ENCODE measurements at regions not wholly inside any gene's neighbourhood (a gene's known extent, or its start where the extent isn't known, plus 50 kb on each side); places are given as distances from the start of the nearest gene placed in this dataset.

GRCh38 chr5:60335913-60336312, 364.1 kb downstream of the DEPDC1B start:
- Mint-ChIP-seq H3K4me1 (no peaks in the 10 kb centered on the region), H3K36me3 (ENCODE audit: low read depth) (no peaks in the 10 kb centered on the region), H3K9me3 (peaks cover 2% of the 10 kb centered on the region), H3K4me3 (no peak overlapping the region), H3K27me3 (no peaks in the 10 kb centered on the region), H3K27ac (no peak overlapping the region)
- ChIA-PET POLR2A (no interaction called here), CTCF (no interaction called here)
- DNase-seq, result no peak

- no peak for DNase-seq
- Mint-ChIP-seq H3K9me3 (peaks cover 4% of the 10 kb centered on the region), H3K4me3 (no peak overlapping the region), H3K36me3 (ENCODE audit: low read depth) (no peaks in the 10 kb centered on the region), H3K27ac (no peak overlapping the region), H3K27me3 (no peaks in the 10 kb centered on the region), H3K4me1 (no peaks in the 10 kb centered on the region)
- CTCF ChIA-PET, result no interaction called here
- POLR2A ChIA-PET, result no interaction called here
Observed at GRCh38 chr5:60334281-60334713, 365.7 kb downstream of the DEPDC1B start.

DNA sequence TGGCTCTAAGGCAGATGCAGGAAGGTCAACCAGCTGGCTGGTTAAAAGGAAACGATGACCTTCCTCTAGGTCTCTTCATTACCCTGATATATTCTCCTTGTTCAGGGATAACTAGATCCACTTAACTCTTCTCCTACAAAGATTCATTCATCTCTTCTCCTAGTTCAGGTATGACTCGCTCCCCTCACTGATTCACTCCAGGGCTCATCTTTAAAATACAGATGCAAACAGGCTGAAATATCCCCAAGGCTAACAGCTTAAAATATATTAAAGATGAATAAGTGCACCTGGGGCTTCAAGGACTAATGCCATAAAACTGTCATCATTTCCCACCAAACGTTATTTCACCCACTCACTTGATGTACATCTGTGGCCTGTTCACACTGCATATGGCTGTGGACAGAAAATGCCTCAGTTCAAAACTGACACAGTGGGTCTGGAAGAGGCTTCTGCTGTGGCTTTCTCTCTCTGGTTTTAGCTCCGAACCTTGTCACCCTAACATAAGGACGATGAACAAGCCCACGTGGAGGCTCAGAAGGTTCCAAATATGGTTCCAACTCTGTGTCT, 366.9 kb downstream of the DEPDC1B start:
- no peak overlapping the region for H3K27ac Mint-ChIP-seq
- ChIA-PET POLR2A (no interaction called here), CTCF (no interaction called here)
- no peak for DNase-seq
- peaks cover 4% of the 10 kb centered on the region for H3K9me3 Mint-ChIP-seq
- H3K4me3 Mint-ChIP-seq, result no peak overlapping the region
- H3K36me3 Mint-ChIP-seq (ENCODE audit: low read depth), result no peaks in the 10 kb centered on the region
- H3K27me3 Mint-ChIP-seq, result no peaks in the 10 kb centered on the region
- H3K4me1 Mint-ChIP-seq, result no peaks in the 10 kb centered on the region

DNA sequence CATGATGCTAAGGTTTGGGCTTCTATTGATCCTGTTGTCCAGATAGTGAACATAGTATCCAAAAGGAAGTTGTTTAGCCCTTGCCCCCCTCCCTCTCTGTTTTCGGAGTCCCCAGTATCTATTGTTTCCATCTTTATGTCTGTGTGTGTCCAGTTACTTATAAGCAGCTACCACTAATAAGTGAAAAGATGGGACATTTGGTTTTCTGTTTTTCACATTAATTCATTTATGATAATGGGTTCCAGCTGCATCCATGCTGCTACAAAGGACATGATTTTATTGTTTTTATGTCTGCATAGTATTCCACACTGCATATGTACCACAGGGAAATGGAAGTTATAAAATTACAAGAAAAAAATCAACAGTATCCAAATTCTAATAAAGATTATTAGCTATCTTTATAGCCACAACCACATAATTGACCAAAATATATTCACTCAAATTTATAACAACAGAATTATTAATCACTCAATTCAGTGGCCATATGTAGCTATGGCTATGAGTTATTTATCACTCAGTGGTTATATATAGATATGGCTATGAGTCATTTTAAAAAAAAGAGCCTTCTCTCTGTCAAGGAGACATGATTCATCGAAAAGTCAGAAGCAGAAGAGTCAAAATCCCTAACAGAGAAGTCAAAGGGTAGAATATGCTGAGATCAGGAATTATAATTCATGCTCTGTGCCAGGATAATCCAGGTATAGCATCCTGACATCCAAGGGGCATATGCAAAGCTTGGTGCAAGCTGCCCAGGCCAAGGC, 367.5 kb downstream of the DEPDC1B start:
- DNase-seq, result no peak
- Mint-ChIP-seq H3K9me3 (peaks cover 4% of the 10 kb centered on the region), H3K27ac (no peak overlapping the region), H3K27me3 (no peaks in the 10 kb centered on the region), H3K4me3 (no peak overlapping the region), H3K36me3 (ENCODE audit: low read depth) (no peaks in the 10 kb centered on the region), H3K4me1 (no peaks in the 10 kb centered on the region)
- CTCF ChIA-PET, result no interaction called here
- POLR2A ChIA-PET, result no interaction called here

DNA sequence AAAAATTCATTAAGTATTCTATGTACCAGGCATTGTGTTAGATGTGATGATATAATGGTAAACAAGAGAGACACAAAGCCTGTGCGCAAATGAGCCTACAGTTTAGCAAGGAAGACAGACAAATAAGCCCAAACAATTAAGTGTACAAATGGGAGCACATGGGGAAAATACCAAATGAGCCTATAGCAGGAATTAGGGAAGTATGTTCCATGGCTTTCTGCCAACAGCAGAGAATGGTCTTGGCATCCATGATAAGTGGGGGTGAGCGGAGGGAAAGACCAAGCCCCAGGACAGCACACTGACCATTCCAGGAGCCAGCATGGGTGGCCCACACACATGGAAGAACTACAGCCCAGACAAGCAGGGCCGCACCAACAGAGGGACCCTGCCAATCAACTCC, 369.7 kb downstream of the DEPDC1B start:
- no peaks in the 10 kb centered on the region for H3K4me1 Mint-ChIP-seq
- no peak overlapping the region for H3K4me3 Mint-ChIP-seq
- no peaks in the 10 kb centered on the region for H3K36me3 Mint-ChIP-seq (ENCODE audit: low read depth)
- ChIA-PET POLR2A (no interaction called here), CTCF (no interaction called here)
- H3K9me3 Mint-ChIP-seq, result peaks cover 2% of the 10 kb centered on the region
- H3K27me3 Mint-ChIP-seq, result no peaks in the 10 kb centered on the region
- H3K27ac Mint-ChIP-seq, result no peak overlapping the region
- no peak for DNase-seq

DNA sequence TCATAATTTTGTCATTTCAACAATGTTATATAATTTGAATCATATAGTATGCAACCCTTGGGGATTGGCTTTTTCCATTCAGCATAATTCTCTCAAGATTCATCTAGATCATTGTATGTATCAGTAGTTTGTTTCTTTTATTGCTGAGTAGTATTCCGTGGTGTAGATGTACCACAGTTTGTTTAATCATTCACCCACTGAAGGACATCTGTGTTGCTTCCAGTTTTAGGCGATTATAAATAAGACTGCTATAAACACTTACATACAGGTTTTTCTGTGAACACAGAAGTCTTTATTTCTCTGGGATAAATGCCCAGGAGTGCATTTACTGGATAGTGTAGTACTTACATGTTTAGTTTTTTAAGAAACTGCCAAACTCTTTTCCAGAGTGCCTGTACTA, 374.1 kb downstream of the DEPDC1B start:
- Mint-ChIP-seq H3K27me3 (no peaks in the 10 kb centered on the region), H3K9me3 (peaks cover 15% of the 10 kb centered on the region), H3K4me3 (no peak overlapping the region), H3K4me1 (no peaks in the 10 kb centered on the region), H3K36me3 (ENCODE audit: low read depth) (no peaks in the 10 kb centered on the region), H3K27ac (no peak overlapping the region)
- no peak for DNase-seq
- ChIA-PET CTCF (no interaction called here), POLR2A (no interaction called here)

DNA sequence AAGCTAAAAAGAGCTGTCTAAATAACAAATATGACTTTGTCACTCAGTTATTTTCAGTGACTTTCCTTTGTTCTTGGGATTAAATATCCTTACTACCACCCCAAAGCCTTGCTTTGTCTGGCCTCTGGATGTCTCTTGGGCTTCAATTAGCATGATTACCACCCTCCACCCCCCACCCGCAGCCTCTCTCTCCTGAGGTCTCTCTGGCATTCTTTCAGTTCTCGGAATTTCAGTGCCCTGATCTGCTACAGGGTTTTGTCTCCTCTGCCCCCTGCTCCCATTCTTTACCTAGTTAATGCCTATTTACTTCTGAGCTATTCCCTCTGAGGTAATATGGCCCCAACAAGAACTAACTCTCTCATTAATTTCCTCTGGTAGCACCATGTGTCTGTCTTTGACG, 376.4 kb downstream of the DEPDC1B start:
- H3K27me3 Mint-ChIP-seq, result no peaks in the 10 kb centered on the region
- no peaks in the 10 kb centered on the region for H3K36me3 Mint-ChIP-seq (ENCODE audit: low read depth)
- DNase-seq, result no peak
- H3K4me3 Mint-ChIP-seq, result no peak overlapping the region
- no peak overlapping the region for H3K27ac Mint-ChIP-seq
- CTCF ChIA-PET, result no interaction called here
- POLR2A ChIA-PET, result no interaction called here
- H3K4me1 Mint-ChIP-seq, result no peaks in the 10 kb centered on the region
- H3K9me3 Mint-ChIP-seq, result peaks cover 14% of the 10 kb centered on the region

DNA sequence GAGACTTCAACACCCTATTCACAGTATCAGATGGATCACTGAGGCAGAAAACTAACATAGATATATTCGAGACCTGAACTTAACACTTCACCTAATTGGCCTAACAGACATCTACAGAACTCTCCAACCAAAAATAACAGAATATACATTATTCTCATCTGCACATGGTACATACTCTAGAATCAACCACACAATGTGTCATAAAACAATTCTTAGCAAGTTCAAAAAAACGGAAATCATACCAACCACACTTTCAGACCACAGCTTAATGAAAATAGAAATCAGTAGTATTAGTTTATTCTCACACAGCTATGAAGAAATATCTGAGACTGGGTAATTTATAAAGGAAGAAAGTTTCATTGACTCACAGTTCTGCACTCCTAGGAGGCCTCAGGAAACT, 387.9 kb downstream of the DEPDC1B start:
- Mint-ChIP-seq H3K36me3 (ENCODE audit: low read depth) (no peaks in the 10 kb centered on the region), H3K4me3 (no peak overlapping the region), H3K27ac (no peak overlapping the region), H3K4me1 (no peaks in the 10 kb centered on the region), H3K9me3 (peaks cover 7% of the 10 kb centered on the region), H3K27me3 (no peaks in the 10 kb centered on the region)
- CTCF ChIA-PET, result no interaction called here
- POLR2A ChIA-PET, result no interaction called here
- no peak for DNase-seq

DNA sequence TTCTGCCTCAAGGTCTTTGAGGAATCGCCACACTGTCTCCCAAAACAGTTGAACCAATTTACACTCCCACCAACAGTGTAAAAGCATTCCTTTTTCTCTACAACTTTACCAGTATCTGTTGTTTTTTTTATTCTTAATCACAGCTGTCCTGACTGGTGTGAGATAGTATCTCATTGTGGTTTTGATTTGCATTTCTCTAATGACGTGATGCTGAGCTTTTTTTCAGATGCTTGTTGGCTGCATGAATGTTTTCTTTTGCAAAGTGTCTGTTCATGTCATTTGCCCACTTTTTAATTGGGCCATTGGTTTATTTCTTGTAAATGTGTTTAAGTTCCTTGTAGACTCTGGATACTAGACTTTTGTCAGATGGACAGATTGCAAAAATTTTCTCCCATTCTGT, 400.0 kb downstream of the DEPDC1B start:
- DNase-seq, result no peak
- POLR2A ChIA-PET, result no interaction called here
- Mint-ChIP-seq H3K27ac (no peak overlapping the region), H3K27me3 (no peaks in the 10 kb centered on the region), H3K4me1 (no peaks in the 10 kb centered on the region), H3K36me3 (ENCODE audit: low read depth) (no peaks in the 10 kb centered on the region), H3K4me3 (no peak overlapping the region), H3K9me3 (peaks cover 4% of the 10 kb centered on the region)
- CTCF ChIA-PET, result no interaction called here

GRCh38 chr5:60297658-60298057, 402.3 kb downstream of the DEPDC1B start:
- H3K36me3 Mint-ChIP-seq (ENCODE audit: low read depth), result no peaks in the 10 kb centered on the region
- H3K4me3 Mint-ChIP-seq, result no peak overlapping the region
- H3K27me3 Mint-ChIP-seq, result no peaks in the 10 kb centered on the region

DNA sequence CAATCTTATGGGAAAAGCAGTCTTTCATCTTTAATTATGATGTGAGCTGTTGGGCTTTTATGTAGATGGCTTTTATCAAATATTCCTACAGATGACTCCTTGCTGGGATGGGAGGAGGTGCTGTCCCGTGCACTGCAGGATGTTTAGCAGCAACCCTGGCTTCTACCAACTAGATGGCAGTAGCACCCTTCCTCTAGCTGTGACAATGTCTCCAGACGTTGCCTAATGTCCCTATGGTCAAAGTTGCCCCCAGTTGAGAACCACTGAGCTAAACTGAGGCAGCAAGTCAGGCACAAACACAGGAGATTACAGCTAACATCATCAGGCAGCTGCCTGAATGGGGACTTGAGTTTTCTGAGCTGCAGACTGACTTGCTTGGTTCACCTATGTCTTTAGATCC, 401.9 kb upstream of the PDE4D start:
- no peaks in the 10 kb centered on the region for H3K36me3 Mint-ChIP-seq (ENCODE audit: low read depth)
- no peaks in the 10 kb centered on the region for H3K9me3 Mint-ChIP-seq
- H3K4me3 Mint-ChIP-seq, result no peak overlapping the region
- POLR2A ChIA-PET, result no interaction called here
- DNase-seq, result no peak
- H3K4me1 Mint-ChIP-seq, result no peaks in the 10 kb centered on the region
- CTCF ChIA-PET, result no interaction called here
- no peaks in the 10 kb centered on the region for H3K27me3 Mint-ChIP-seq
- no peak overlapping the region for H3K27ac Mint-ChIP-seq

More at GRCh38 chr5:60297658-60298057, 402.3 kb downstream of the DEPDC1B start:
- ChIA-PET POLR2A (no interaction called here), CTCF (no interaction called here)
- no peak overlapping the region for H3K27ac Mint-ChIP-seq
- H3K9me3 Mint-ChIP-seq, result no peaks in the 10 kb centered on the region
- DNase-seq, result no peak
- no peaks in the 10 kb centered on the region for H3K4me1 Mint-ChIP-seq

GRCh38 chr5:60293518-60293917, 400.0 kb upstream of the PDE4D start:
- CTCF ChIA-PET, result no interaction called here
- no peaks in the 10 kb centered on the region for H3K4me1 Mint-ChIP-seq

GRCh38 chr5:60287174-60287771, 393.7 kb upstream of the PDE4D start:
- POLR2A ChIA-PET, result no interaction called here
- H3K27me3 Mint-ChIP-seq, result no peaks in the 10 kb centered on the region
- no peak for DNase-seq
- CTCF ChIA-PET, result no interaction called here
- no peaks in the 10 kb centered on the region for H3K36me3 Mint-ChIP-seq (ENCODE audit: low read depth)
- H3K9me3 Mint-ChIP-seq, result no peaks in the 10 kb centered on the region
- H3K4me3 Mint-ChIP-seq, result no peak overlapping the region
- no peaks in the 10 kb centered on the region for H3K4me1 Mint-ChIP-seq
- no peak overlapping the region for H3K27ac Mint-ChIP-seq

More at GRCh38 chr5:60293518-60293917, 400.0 kb upstream of the PDE4D start:
- no peaks in the 10 kb centered on the region for H3K9me3 Mint-ChIP-seq
- H3K4me3 Mint-ChIP-seq, result no peak overlapping the region
- no peak for DNase-seq
- H3K27me3 Mint-ChIP-seq, result no peaks in the 10 kb centered on the region
- H3K27ac Mint-ChIP-seq, result no peak overlapping the region
- H3K36me3 Mint-ChIP-seq (ENCODE audit: low read depth), result no peaks in the 10 kb centered on the region
- POLR2A ChIA-PET, result no interaction called here

- ChIA-PET CTCF (no interaction called here), POLR2A (no interaction called here)
- DNase-seq, result no peak
- no peak overlapping the region for H3K4me3 Mint-ChIP-seq
- H3K4me1 Mint-ChIP-seq, result no peaks in the 10 kb centered on the region
- no peaks in the 10 kb centered on the region for H3K36me3 Mint-ChIP-seq (ENCODE audit: low read depth)
- no peaks in the 10 kb centered on the region for H3K9me3 Mint-ChIP-seq
- no peaks in the 10 kb centered on the region for H3K27me3 Mint-ChIP-seq
- H3K27ac Mint-ChIP-seq, result no peak overlapping the region
Observed at GRCh38 chr5:60285910-60286309, 392.4 kb upstream of the PDE4D start.

Data from activated CD4-positive, alpha-beta memory T cell treated with anti-CD3 and anti-CD28 coated beads, Interleukin-2, amount 10 ng/mL, durations not matched to agents 7 days and 5 days (primary cell).